Astrocyte of the cerebellum (primary cell): ENCODE measurements at regions not wholly inside any gene's neighbourhood (a gene's known extent, or its start where the extent isn't known, plus 50 kb on each side); places are given as distances from the start of the nearest gene placed in this dataset.

Source experiments
- DNase-seq: peaks from one replicate; pipeline ENCODE4 v3.0.0-alpha.2; 2011; ENCODE audit warnings: low read depth
- H3K4me3 ChIP-seq: 2 replicates; pipeline ENCODE4 v1.5.1; 2011; ENCODE audit warnings: mild to moderate bottlenecking, low read depth, low read length, moderate library complexity
- CTCF ChIP-seq: IDR thresholded peaks from 2 replicates; pipeline ENCODE4 v1.5.1; 2012; ENCODE audit warnings: low read length, low read depth, moderate library complexity, mild to moderate bottlenecking; ENCODE audit errors: missing control alignments
- in situ Hi-C: cut with HindIII; loops from 2 replicates; pipeline ENCODE4 v1.10.0; 2017; ENCODE audit warnings: low sequenced_read_pairs

GRCh38 chr5:62692946-62693713 is 114.5 kb downstream of the LRRC70 start:
- no peak for TF ChIP-seq CTCF
- no peak overlapping the region for H3K4me3 ChIP-seq
- DNase-seq = no peak
- in situ Hi-C loops = no loop called here

- H3K4me3 ChIP-seq = no peak overlapping the region
- no peak for TF ChIP-seq CTCF
- in situ Hi-C loops = no loop called here
- DNase-seq = no peak
These were observed 113.3 kb downstream of the LRRC70 start for GRCh38 chr5:62691946-62692345.

GRCh38 chr5:62690421-62690820 is 111.8 kb downstream of the LRRC70 start:
- no peak for TF ChIP-seq CTCF
- no peak overlapping the region for H3K4me3 ChIP-seq
- in situ Hi-C loops = no loop called here
- no peak for DNase-seq

- DNase-seq = no peak
- no peak for TF ChIP-seq CTCF
- no peak overlapping the region for H3K4me3 ChIP-seq
- in situ Hi-C loops = no loop called here
These were observed 111.2 kb downstream of the LRRC70 start for GRCh38 chr5:62689599-62690368.

- DNase-seq = no peak
- in situ Hi-C loops = no loop called here
- no peak for TF ChIP-seq CTCF
- no peak overlapping the region for H3K4me3 ChIP-seq
These were observed 108.1 kb downstream of the LRRC70 start for GRCh38 chr5:62686692-62687091.

GRCh38 chr5:62685221-62685620 is 106.6 kb downstream of the LRRC70 start:
- TF ChIP-seq CTCF = no peak
- no peak for DNase-seq
- in situ Hi-C loops = no loop called here
- H3K4me3 ChIP-seq = no peak overlapping the region
